H9 (cell line): ENCODE measurements at regions not wholly inside any gene's neighbourhood (a gene's known extent, or its start where the extent isn't known, plus 50 kb on each side); places are given as distances from the start of the nearest gene placed in this dataset.

Experiments
- DNase-seq: peaks from one replicate; pipeline ENCODE4 v3.0.0-alpha.2; 2017
- H2AFZ ChIP-seq: one replicate; pipeline ENCODE4 v1.6.1; 2013; ENCODE audit warnings: mild to moderate bottlenecking, low read length, control low read depth, moderate library complexity
- H2AK5ac ChIP-seq: 2 replicates; pipeline ENCODE4 v1.6.1; 2013; ENCODE audit warnings: low read length, control low read depth, mixed read lengths; ENCODE audit not compliant: insufficient read length
- H2BK120ac ChIP-seq: one replicate; pipeline ENCODE4 v1.6.1; 2013; ENCODE audit warnings: low read depth, mild to moderate bottlenecking, low read length, control low read depth, inconsistent platforms; ENCODE audit not compliant: poor library complexity, severe bottlenecking
- H2BK12ac ChIP-seq: 2 replicates; pipeline ENCODE4 v1.6.1; 2013; ENCODE audit warnings: low read length, control low read depth, mixed read lengths, low read depth; ENCODE audit not compliant: insufficient read length
- H2BK15ac ChIP-seq: 2 replicates; pipeline ENCODE4 v1.6.1; 2013; ENCODE audit warnings: low read depth, low read length, control low read depth
- H2BK20ac ChIP-seq: one replicate; pipeline ENCODE4 v1.6.1; 2013; ENCODE audit warnings: low read depth, mild to moderate bottlenecking, low read length, control low read depth, inconsistent platforms; ENCODE audit not compliant: poor library complexity, severe bottlenecking
- H2BK5ac ChIP-seq: 2 replicates; pipeline ENCODE4 v1.6.1; 2013; ENCODE audit warnings: low read length, control low read depth, mixed read lengths; ENCODE audit not compliant: insufficient read length
- H3K14ac ChIP-seq: 2 replicates; pipeline ENCODE4 v1.6.1; 2013; ENCODE audit warnings: low read length, control low read depth; ENCODE audit not compliant: insufficient read depth
- H3K18ac ChIP-seq: 2 replicates; pipeline ENCODE4 v1.6.1; 2013; ENCODE audit warnings: low read depth, mild to moderate bottlenecking, mixed read lengths, low read length, control low read depth; ENCODE audit not compliant: insufficient read length
- H3K23ac ChIP-seq: 2 replicates; pipeline ENCODE4 v1.6.1; 2013; ENCODE audit warnings: low read length, control low read depth, mixed read lengths, low read depth; ENCODE audit not compliant: insufficient read length
- H3K23me2 ChIP-seq: 2 replicates; pipeline ENCODE4 v1.6.1; 2013; ENCODE audit warnings: low read depth, mild to moderate bottlenecking, mixed read lengths, low read length, control low read depth; ENCODE audit not compliant: insufficient read length, poor library complexity, severe bottlenecking
- H3K27ac ChIP-seq: 2 replicates; pipeline ENCODE4 v1.5.1; 2013; ENCODE audit warnings: low read length, control low read depth, mixed read lengths, low read depth; ENCODE audit not compliant: insufficient read length
- H3K27me3 ChIP-seq: 2 replicates; pipeline ENCODE4 v1.6.1; 2013; ENCODE audit warnings: low read length, control low read depth, inconsistent platforms; ENCODE audit not compliant: insufficient read depth
- H3K4ac ChIP-seq: 2 replicates; pipeline ENCODE4 v1.6.1; 2013; ENCODE audit warnings: low read depth, mild to moderate bottlenecking, control low read depth, inconsistent platforms, low read length, moderate library complexity
- H3K4me1 ChIP-seq: 2 replicates; pipeline ENCODE4 v1.6.1; 2013; ENCODE audit warnings: low read length, control low read depth, inconsistent platforms; ENCODE audit not compliant: insufficient read depth
- H3K4me2 ChIP-seq: 2 replicates; pipeline ENCODE4 v1.6.1; 2013; ENCODE audit warnings: low read length, control low read depth, mixed read lengths; ENCODE audit not compliant: insufficient read length, insufficient read depth
- H3K56ac ChIP-seq: 2 replicates; pipeline ENCODE4 v1.6.1; 2013; ENCODE audit warnings: low read depth, mild to moderate bottlenecking, mixed read lengths, low read length, control low read depth; ENCODE audit not compliant: insufficient read length
- H3K79me1 ChIP-seq: 2 replicates; pipeline ENCODE4 v1.6.1; 2013; ENCODE audit warnings: low read depth, mild to moderate bottlenecking, moderate library complexity, low read length, control low read depth, inconsistent platforms; ENCODE audit not compliant: insufficient read depth, poor library complexity, severe bottlenecking
- H3K79me2 ChIP-seq: 2 replicates; pipeline ENCODE4 v1.6.1; 2013; ENCODE audit warnings: low read length, control low read depth, inconsistent platforms; ENCODE audit not compliant: insufficient read depth
- H3K9ac ChIP-seq: 2 replicates; pipeline ENCODE4 v1.6.1; 2013; ENCODE audit warnings: low read length, control low read depth, mixed read lengths; ENCODE audit not compliant: insufficient read length; ENCODE audit errors: extremely low read depth
- H3K9me3 ChIP-seq: one replicate; pipeline ENCODE4 v1.6.1; 2013; ENCODE audit warnings: low read depth, low read length, inconsistent platforms; ENCODE audit not compliant: control insufficient read depth
- H3T11ph ChIP-seq: one replicate; pipeline ENCODE4 v1.6.1; 2013; ENCODE audit warnings: mild to moderate bottlenecking, low read length, control low read depth, inconsistent platforms
- H4K20me1 ChIP-seq: one replicate; pipeline ENCODE4 v1.6.1; 2013; ENCODE audit not compliant: control insufficient read depth, insufficient read length, insufficient read depth
- H4K5ac ChIP-seq: 2 replicates; pipeline ENCODE4 v1.6.1; 2013; ENCODE audit warnings: low read depth, mild to moderate bottlenecking, mixed read lengths, low read length, control low read depth; ENCODE audit not compliant: insufficient read length
- H4K8ac ChIP-seq: replicated peaks from 2 replicates; pipeline ENCODE4 v1.6.1; 2013; ENCODE audit warnings: low read length, control low read depth, mixed read lengths, low read depth; ENCODE audit not compliant: insufficient read length
- H4K91ac ChIP-seq: 2 replicates; pipeline ENCODE4 v1.6.1; 2013; ENCODE audit warnings: low read depth, mild to moderate bottlenecking, moderate library complexity, mixed read lengths, low read length, control low read depth; ENCODE audit not compliant: insufficient read length
- H3K27ac Mint-ChIP-seq, 3 experiments: 2 replicates in 2 of 3; 3 replicates in 1 of 3; pipeline ENCODE4 v1.8.0; 2020 to 2021; ENCODE audit warnings: mixed read lengths in 3 of 3, mild to moderate bottlenecking in 1 of 3, moderate library complexity in 1 of 3
- H3K27me3 Mint-ChIP-seq: 2 replicates; pipeline ENCODE4 v1.8.0; 2021; ENCODE audit warnings: low read depth, mild to moderate bottlenecking, moderate library complexity, mixed read lengths
- H3K36me3 Mint-ChIP-seq, 3 experiments: 2 replicates in 2 of 3; 3 replicates in 1 of 3; pipeline ENCODE4 v1.8.0; 2020 to 2021; ENCODE audit warnings: low read depth in 3 of 3, mixed read lengths in 3 of 3; ENCODE audit not compliant: insufficient read depth in 1 of 3
- H3K4me1 Mint-ChIP-seq, 2 experiments: 2 replicates each; pipeline ENCODE4 v1.8.0; 2020; ENCODE audit warnings: mixed read lengths in 2 of 2
- H3K4me3 Mint-ChIP-seq, 2 experiments: 2 replicates in 1 of 2; 3 replicates in 1 of 2; pipeline ENCODE4 v1.8.0; 2020 to 2021; ENCODE audit warnings: mild to moderate bottlenecking in 2 of 2, mixed read lengths in 2 of 2, moderate library complexity in 1 of 2
- H3K9me3 Mint-ChIP-seq, 2 experiments: 2 replicates in 1 of 2; 3 replicates in 1 of 2; pipeline ENCODE4 v1.8.0; 2020; ENCODE audit warnings: mild to moderate bottlenecking in 2 of 2, mixed read lengths in 2 of 2, moderate library complexity in 1 of 2
- WGBS: extraction: QIAGEN DNeasy Blood & Tissue Kit; methylation state at CpG from one replicate; pipeline ENCODE4 v1.1.7; 2013; ENCODE audit warnings: missing lambda C conversion rate, low lambda C conversion rate, mixed read lengths; ENCODE audit not compliant: insufficient read length; ENCODE audit errors: extremely low coverage; 5-methylcytosine and 5-hydroxymethylcytosine counted together
- TF ChIP-seq, protein P1 (sequence below): fragments of 200-600 bp; sonication (generic); conservative IDR thresholded peaks from 3 replicates; pipeline ENCODE4 v1.8.0; 2021; ENCODE audit warnings: antibody characterized with exemption, mild to moderate bottlenecking

DNA sequence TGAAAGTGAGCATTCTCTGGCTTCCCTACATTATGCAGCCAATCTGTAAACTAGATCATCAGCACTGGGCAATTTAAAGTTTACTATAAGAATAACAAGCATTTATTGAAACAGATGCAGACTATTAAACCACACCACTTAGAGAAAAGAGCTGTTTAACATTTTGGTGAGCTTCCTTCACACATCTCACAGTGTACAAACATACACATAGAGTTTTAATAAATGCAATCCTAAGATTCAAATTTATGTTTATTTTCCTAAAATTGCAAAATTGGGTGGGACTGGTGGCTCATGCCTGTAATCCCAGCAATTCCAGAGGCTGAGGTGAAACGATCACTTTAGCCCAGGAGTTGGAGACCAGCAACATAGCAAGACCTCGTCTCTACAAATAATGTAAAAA is 199.3 kb downstream of the SH3BP4 start:
- H3K27ac Mint-ChIP-seq: no peak overlapping the region
- Histone ChIP-seq H2BK5ac (no peak overlapping the region), H3K56ac (no peak overlapping the region), H2BK20ac (no peak overlapping the region), H3K23me2 (no peaks in the 10 kb centered on the region), H4K20me1 (no peaks in the 10 kb centered on the region), H3K23ac (no peak overlapping the region), H3K9ac (no peak overlapping the region), H3K4ac (no peak overlapping the region), H2BK120ac (no peak overlapping the region), H3K27me3 (0 out of 2 replicates have a peak, but pooled peaks cover 1% of the 10 kb centered on the region), H4K8ac (no peak overlapping the region), H3K4me1 (no peaks in the 10 kb centered on the region), H4K5ac (no peak overlapping the region), H2BK15ac (no peak overlapping the region), H4K91ac (no peak overlapping the region), H2AFZ (no peak overlapping the region), H3K27ac (no peak overlapping the region), H3K14ac (no peak overlapping the region), H3K79me2 (no peaks in the 10 kb centered on the region), H3K9me3 (no peaks in the 10 kb centered on the region), H3K18ac (no peak overlapping the region), H3K79me1 (no peaks in the 10 kb centered on the region), H3K4me2 (no peak overlapping the region), H2AK5ac (no peak overlapping the region), H3T11ph (no peak overlapping the region), H2BK12ac (no peak overlapping the region)
- no peaks in the 10 kb centered on the region for H3K9me3 Mint-ChIP-seq
- H3K36me3 Mint-ChIP-seq: no peaks in the 10 kb centered on the region
- TF ChIP-seq, protein P1, sequence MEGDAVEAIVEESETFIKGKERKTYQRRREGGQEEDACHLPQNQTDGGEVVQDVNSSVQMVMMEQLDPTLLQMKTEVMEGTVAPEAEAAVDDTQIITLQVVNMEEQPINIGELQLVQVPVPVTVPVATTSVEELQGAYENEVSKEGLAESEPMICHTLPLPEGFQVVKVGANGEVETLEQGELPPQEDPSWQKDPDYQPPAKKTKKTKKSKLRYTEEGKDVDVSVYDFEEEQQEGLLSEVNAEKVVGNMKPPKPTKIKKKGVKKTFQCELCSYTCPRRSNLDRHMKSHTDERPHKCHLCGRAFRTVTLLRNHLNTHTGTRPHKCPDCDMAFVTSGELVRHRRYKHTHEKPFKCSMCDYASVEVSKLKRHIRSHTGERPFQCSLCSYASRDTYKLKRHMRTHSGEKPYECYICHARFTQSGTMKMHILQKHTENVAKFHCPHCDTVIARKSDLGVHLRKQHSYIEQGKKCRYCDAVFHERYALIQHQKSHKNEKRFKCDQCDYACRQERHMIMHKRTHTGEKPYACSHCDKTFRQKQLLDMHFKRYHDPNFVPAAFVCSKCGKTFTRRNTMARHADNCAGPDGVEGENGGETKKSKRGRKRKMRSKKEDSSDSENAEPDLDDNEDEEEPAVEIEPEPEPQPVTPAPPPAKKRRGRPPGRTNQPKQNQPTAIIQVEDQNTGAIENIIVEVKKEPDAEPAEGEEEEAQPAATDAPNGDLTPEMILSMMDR: no peak
- DNase-seq: no peak
- H3K4me1 Mint-ChIP-seq: peaks cover 4 to 7% of the 10 kb centered on the region in 2 experiments; a peak in 3 of 4 replicates
- peaks cover 61% of the 10 kb centered on the region for H3K27me3 Mint-ChIP-seq
- H3K4me3 Mint-ChIP-seq: no peak overlapping the region
- no CpG with 5 or more reads among the region's 2 CpGs for WGBS
